HG02852 (cell line): ENCODE measurements at regions not wholly inside any gene's neighbourhood (a gene's known extent, or its start where the extent isn't known, plus 50 kb on each side); places are given as distances from the start of the nearest gene placed in this dataset.

Experiments used
- ATAC-seq: cut with Tn5 transposase; IDR thresholded peaks from one replicate; pipeline ENCODE4 v1.9.1; 2021; ENCODE audit warnings: mild to moderate bottlenecking, moderate library complexity; ENCODE audit not compliant: unreplicated experiment

- ATAC-seq, result no peak
These were observed 159.0 kb downstream of the NUP35 start for GRCh38 chr2:183283209-183283608.

- no peak for ATAC-seq
These were observed 160.4 kb downstream of the NUP35 start for GRCh38 chr2:183284606-183285005.

DNA sequence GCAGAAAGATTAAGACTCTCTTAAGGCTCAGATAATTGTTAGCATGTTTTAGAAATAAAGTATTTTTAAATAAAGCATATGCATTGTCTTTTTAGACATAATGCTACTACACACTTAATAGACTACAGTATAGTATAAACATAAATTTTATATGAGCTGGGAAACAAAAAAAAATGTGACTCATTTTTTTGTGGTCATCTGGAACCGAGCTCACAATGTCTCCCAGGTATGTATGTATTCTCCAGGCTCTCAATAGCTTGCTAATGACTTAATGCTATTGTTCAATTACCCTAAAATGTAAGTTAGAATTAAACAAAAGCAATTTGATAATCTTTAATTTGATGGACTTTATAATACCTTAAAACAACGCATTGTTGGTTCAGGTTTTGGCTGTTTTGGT lies 167.2 kb downstream of the NUP35 start:
- ATAC-seq, result no peak

DNA sequence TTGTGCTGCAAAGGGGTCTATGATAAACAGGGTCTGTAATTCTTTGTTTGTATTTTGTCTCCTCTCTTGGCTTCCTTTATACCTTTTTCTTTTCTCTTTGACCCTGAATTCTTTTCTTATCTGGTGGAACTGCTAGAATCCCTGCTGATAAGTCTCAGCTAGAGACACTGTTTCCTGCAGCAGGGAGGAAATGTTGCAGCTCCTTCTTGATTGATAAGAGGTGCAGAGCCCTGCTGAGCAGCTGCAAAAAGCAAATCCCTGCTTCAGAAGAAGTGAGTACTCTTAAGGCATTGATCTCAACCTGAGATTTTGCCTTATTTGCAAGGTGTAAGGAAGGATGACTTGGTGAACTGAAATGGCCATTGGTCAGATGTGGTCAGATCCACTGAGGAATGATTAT lies 167.8 kb downstream of the NUP35 start:
- ATAC-seq, result no peak

DNA sequence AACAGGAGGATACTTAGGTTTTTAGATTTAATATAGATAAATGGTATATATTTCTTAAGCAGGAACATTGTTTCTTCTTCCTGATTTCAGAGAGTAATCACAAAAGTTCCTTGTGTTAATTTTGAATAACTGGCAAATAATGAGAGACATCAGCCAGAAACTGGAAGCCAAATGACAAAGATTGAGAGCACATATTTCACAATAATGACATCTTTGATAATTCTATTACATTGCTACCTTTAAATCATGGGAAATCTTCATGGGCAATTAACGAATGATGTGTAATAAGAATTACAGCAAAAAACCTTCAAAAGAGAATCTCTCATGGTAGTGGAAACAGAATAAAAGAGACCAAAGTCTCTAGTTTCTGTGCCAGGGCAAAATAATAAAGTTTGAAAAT lies 215.1 kb downstream of the NUP35 start:
- ATAC-seq, result no peak

- ATAC-seq, result no peak
These were observed 216.8 kb downstream of the NUP35 start for GRCh38 chr2:183341057-183341456.

DNA sequence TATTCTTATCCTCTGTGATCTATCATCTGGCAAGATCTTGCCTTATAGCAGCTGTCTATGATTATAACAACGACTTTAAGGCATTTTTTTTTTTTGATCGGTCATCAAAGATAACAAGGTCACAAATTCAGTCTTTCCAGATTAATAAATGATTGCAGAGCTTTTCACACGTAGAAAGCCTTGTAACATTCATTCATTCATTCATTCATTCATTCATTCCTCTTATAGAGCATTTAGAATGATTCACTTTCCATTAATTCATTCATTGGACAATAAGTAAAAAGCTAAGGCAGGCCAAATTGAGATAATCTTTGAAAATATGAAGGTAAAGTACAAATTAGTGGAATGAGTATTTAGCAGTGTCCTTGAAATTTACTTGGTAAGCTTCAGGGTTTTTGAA lies 223.7 kb downstream of the NUP35 start:
- no peak for ATAC-seq

DNA sequence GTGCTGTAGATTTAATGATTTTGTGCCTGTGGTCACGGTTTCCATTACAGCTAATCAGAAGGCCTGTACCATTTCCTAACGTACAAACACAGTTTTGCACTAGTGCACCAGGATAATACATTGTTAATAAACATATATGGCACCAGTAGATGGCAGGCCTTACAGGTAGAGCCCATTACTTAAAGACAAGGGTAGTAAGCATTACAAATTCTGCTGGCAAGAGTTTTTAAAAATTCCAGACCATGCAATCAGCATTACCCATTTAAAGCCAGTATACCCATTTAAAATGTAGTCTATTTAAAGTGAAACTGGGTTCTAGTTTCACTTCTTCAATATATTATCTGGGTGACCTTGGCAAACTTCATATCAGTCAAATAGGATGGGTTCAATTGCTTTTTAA lies 224.2 kb downstream of the NUP35 start:
- ATAC-seq, result no peak

DNA sequence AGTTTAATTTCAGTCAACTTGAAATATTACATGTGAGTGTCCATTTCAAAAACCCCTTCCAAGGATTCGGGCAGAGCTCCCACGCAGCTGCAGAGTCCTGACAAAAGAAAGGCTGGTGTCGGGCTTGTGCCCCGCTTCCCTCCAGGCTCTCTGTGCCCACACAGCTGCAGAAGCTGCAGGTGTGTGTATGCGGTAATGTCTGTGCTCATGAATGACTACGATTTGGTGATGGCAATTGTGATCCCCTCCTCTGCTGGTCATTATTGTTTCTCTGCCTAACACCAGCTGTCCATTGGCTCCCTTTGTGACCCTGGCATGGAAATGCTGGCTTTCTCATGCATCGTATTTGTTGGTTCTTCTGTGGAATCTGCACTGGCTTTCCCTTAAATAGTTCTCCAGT lies 224.8 kb downstream of the NUP35 start:
- no peak for ATAC-seq

- ATAC-seq, result no peak
These were observed 235.6 kb downstream of the NUP35 start for GRCh38 chr2:183359867-183360266.

DNA sequence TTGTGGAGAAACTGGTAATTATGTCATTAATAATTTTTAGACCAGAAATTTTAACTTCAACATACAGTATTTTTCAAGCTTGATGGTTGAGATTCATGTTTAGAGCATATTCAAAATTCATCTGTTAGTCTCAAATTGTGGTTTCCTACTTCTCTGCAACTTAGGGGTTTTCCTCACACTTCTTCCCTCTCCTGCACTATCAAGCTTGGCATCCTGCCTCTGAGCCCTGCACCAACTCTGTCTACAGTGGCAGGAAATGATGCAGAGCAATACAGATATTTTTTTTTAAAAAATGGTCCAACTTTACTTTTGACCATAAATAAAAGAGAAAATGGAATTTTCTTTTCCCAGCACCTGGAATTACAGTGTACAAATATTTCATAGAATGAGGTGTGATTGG lies 247.3 kb downstream of the NUP35 start:
- no peak for ATAC-seq

- ATAC-seq, result no peak
These were observed 251.6 kb downstream of the NUP35 start for GRCh38 chr2:183375821-183376220.

- no peak for ATAC-seq
These were observed 259.6 kb downstream of the NUP35 start for GRCh38 chr2:183383854-183384253.

DNA sequence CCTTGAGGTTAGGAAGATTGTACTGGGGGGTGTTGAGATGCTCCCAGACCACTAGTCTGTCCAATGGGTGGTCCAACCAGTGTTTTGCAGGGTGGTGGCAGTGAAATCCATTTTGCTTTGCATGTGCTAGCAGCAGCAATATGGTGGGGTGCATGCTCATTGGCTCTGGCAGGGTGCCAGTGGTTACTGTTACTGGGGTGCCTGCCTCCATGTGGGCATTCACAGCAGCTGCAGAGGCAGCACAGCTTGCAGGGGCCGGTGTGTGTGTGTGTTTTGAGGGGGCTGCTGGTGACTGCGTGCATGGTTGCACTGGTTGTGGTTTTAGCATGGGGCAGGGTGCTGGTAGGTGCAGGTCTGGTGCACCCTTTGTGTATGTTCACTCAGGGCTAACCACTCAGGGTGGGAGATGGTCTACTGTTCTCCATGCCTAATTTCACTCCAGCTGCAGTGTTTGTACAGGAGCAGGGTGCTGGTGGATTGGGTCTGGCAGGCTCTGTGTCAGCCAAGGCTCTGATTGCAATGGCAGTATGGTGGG lies 265.4 kb downstream of the NUP35 start:
- ATAC-seq, result no peak

- ATAC-seq, result no peak
These were observed 265.9 kb downstream of the NUP35 start for GRCh38 chr2:183390109-183390508.

DNA sequence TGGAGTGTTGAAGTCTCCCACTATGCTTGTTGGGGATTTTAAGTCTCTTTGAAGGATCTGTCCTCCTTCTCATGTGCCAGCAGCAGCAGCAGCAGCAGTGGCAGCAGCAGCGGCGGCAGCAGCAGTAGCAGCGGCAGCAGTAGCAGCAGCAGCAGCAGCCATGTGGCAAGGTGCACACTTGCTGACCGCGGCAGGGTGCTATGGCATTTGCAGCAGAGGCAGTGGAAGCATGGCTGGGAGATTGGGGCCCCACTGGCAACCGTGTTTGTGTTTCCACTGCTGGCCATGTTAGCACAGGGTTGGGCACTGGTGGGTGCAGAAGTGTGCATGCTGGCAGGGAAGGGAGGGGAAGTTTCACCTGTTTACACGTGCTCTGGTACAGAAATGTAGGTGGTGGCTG lies 280.1 kb downstream of the NUP35 start:
- no peak for ATAC-seq

DNA sequence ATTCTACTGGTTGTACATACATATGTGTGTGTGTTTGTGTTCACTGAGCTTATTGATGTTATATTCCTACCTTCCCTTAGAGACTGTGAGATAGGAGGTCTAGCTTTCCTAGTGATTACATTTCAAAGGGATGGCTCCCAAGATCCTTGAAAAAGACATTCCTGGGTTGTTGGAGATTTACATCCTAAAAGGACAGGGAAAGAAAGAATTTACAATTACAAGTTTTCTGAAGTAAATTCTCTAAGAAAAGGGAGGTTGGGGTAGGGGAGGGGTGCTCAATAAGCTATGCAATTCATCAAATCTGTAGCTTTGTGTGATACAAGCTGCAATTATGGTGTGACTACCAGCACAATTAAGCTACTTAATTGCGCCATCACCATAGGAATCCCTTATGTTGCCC lies 284.3 kb downstream of the NUP35 start:
- no peak for ATAC-seq

GRCh38 chr2:183409662-183410061 lies 285.4 kb downstream of the NUP35 start:
- no peak for ATAC-seq

DNA sequence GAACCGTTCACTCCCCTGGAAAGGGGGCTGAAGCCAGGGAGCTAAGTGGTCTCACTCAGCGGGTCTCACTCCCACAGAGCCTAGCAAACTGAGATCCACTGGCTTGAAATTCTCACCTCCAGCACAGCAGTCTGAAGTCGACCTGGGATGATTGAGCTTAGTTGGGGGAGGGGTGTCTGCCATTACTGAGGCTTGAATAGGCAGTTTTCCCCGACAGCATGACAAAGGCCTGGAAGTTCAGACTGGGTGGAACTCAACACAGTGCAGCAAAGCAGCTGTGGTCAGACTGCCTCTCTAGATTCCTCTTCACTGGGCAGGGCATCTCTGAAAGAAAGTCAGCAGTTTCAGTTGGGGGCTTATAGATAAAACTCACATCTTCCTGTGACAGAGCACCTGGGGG lies 292.5 kb downstream of the NUP35 start:
- no peak for ATAC-seq

DNA sequence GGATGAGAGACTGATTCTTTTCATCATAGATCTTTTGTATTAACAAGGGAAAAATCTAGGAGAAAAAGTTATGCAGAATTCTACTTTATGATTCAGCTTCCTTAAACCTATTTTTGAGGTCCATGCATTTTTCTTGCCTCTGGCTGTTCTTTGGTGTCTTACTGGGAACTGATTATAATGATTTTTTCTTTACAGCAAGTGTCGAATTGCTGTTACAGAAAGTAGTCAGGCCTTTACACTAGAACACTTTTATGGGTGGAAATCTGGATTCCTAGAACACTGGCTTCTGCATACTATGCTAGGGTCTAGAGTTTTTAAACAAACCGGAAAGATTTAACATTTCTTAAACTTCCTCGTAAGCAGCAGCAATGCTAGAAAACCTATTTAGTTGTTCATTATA lies 302.6 kb downstream of the NUP35 start:
- no peak for ATAC-seq

DNA sequence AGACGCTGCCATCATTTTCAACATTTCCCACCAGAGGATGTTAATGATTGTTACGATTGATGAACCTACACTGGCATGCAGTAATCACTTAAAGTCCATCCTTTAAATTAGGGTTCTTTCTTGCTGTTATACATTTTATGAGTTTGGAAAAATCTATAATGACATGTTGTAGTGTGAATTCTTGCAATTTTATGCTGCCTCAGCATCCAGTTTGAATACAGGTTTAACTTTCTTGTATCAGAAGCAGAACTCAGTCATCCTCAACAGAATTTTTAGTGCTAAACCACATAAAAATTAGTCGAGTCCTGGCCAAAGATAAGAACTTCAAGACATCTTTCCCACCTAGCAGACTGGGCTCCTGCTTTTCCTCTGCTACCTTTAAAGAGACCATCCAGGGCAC lies 303.3 kb downstream of the NUP35 start:
- no peak for ATAC-seq

GRCh38 chr2:183428881-183429280 lies 304.6 kb downstream of the NUP35 start:
- no peak for ATAC-seq

- ATAC-seq, result no peak
These were observed 314.3 kb downstream of the NUP35 start for GRCh38 chr2:183438541-183438940.

DNA sequence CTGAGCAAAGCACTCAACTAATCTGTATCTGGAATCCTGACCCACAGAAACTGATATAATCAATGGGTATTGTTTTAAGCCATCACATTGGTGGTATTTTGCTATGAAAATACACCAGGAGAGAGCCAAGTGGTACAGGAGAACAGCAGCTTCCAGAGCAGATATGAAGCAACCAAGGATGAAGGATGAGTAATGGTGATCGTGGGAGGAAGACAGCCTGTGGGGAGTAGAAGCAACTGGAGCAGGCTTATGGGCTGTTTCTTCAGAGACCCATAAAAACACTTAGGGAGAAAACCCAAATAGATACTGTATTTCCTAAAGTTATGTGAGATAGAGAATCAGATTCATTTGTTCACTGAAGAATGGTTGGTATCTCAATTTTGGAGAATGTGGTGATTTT lies 330.8 kb downstream of the NUP35 start:
- no peak for ATAC-seq
